ENCODE measurements at regions not wholly inside any gene's neighbourhood (a gene's known extent, or its start where the extent isn't known, plus 50 kb on each side); places are given as distances from the start of the nearest gene placed in this dataset.

DNA sequence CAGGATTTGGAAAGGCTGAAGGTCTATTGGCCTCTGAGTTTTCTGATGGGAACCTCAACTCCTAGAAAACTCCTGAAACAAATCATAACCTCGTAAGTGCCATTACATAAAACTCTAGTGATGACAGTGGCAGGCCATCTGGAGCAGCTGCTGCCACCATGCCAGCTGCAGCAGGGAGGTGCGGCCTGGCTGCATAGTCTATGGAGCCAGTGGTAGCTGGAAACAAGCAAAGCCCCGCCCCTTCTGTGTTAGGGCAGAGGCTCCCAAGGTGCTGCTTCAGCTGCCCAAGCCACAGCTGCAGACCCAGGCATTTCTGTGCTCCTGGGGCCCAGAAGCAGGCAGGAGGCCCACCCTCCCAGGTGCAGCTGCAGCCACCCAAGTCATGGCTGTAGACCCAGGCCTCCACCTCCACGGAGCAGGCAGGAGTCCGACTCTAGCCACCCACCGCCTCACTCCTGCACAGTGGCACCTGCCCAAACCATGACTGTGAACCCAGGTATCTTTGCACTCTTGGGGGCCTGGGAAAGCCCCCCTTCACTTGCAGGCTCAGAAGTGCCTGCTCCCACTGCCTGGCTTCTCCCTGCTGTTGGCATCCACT lies 254.1 kb upstream of the KCNJ16 start:
- DNase-seq (ENCODE audit: low read depth in 2 of 3, low spot score in 1 of 3), result no peak

DNA sequence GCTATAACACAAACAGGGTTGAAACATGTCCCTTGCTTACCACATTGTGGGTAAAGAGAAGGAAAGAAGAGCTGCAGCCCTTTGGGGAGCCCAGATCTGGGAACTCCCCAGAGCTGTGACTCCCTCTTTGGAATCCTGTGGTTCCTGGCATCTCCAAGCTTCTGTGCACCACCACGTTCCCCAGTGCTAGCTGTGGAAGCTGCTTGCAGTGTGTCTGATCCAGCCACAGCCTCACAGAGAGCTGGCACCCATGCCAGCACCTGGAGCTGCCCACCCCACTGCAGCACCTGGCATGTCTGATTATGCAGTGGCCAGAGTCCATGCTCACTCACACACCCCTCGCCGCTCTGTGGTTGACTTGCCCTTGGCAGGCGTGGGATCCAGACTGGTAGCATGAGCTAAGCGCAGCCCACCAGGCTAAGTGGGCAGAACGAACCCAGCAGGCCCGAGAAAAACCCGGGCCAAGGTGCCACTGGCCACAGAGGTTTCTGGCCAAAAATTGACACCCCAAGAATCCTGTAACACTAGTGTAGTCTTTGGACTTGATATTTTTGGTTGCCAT lies 252.6 kb upstream of the KCNJ16 start:
- no peak for DNase-seq (ENCODE audit: low read depth in 2 of 3, low spot score in 1 of 3)

DNA sequence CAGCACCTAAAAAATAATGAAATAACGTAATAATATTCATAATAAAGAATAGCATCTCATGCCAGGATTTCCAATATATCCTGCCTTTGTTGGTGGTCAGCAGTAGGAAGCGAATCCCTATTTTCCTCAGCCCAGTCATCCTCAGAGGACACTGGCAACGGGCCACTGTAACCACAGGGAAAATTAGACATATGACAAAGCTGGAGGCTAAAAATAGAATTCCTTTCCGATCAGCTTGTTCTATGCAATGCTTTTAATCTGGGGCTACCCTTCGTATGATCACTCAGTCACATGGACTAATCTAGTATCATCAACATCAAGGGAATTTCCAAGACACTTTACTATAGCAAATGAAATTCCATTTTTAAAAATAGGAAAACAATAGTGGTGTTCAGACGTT lies 246.9 kb upstream of the KCNJ16 start:
- no peak for DNase-seq (ENCODE audit: low read depth in 2 of 3, low spot score in 1 of 3)

DNA sequence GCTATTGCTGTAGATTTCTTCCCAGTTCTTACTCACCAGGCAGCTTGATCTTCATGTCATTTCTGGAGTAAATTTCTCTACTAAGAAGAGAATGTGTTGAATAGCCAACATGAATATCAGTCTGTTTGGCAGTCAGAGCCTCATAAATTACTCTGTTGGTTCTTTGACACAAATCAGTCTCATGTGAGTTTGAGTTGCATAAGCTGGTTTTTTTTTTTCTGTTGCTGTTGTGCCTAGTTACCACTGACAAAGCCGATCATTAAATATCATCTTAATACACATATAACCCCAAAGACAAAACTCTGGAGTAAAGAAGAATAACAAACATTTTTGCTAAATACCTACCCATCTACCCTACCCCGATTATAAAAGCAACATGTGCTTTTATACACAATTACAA lies 240.5 kb upstream of the KCNJ16 start:
- DNase-seq (ENCODE audit: low read depth in 2 of 3, low spot score in 1 of 3), result no peak

- DNase-seq (ENCODE audit: low read depth in 2 of 3, low spot score in 1 of 3), result no peak
Observed at GRCh38 chr17:69851736-69852135, 223.3 kb upstream of the KCNJ16 start.

DNA sequence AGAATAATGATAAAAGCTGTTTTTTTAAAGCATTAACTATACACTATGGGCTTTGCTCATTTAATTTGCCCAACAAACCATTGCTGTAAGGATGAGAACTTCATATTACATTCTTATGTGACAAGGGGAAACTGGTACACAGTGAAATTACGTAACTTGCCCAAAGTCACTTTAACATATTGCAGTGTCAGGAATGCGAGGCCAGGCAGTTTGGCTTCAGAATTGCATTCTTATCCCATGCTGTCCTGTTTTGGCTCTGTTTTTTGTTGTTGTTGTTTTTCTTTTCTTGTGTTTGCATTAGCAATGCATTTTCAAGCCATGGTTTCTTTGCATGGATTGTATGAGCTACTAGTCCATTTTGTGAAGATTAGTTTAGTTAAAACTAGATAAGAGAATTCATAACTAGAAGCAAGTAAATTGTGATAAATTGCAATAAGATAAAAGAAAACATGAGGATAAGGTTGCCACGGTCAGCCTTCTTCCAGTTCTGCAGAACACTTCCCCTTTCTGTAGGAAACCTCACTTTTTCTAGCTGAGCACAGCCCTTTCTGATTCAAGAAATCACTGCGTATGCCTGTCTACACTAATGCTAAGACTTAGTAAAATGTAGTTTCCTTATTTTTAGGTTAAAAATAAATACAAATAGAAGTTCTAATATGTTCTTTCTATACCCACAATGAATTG lies 221.3 kb upstream of the KCNJ16 start:
- DNase-seq (ENCODE audit: low read depth in 2 of 3, low spot score in 1 of 3), result no peak

- DNase-seq (ENCODE audit: low read depth in 2 of 3, low spot score in 1 of 3), result no peak
Observed at GRCh38 chr17:69854225-69854780, 220.7 kb upstream of the KCNJ16 start.

- DNase-seq (ENCODE audit: low read depth in 2 of 3, low spot score in 1 of 3), result no peak
Observed at GRCh38 chr17:69856946-69857345, 218.1 kb upstream of the KCNJ16 start.

GRCh38 chr17:69857412-69857835 lies 217.6 kb upstream of the KCNJ16 start:
- DNase-seq (ENCODE audit: low read depth in 2 of 3, low spot score in 1 of 3), result no peak

DNA sequence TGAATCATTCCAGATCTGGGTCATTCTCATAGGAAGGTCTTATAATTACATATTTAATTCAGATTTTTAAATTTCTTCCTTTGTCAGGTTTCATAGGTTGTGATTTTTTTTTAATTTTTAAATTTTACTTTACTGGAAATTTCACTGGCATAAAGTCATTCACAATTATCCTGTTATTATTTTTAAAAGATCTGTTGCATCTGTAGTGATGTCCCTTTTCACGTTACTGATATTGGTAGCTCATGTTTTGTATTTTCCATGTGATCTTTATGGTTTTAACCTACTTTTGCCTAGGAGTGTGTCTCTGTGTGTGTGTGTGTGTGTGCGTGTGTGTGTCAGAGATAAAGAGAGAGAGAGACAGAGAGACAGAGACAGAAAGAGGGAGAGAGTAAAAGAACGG lies 216.6 kb upstream of the KCNJ16 start:
- DNase-seq (ENCODE audit: low read depth in 2 of 3, low spot score in 1 of 3), result no peak

DNA sequence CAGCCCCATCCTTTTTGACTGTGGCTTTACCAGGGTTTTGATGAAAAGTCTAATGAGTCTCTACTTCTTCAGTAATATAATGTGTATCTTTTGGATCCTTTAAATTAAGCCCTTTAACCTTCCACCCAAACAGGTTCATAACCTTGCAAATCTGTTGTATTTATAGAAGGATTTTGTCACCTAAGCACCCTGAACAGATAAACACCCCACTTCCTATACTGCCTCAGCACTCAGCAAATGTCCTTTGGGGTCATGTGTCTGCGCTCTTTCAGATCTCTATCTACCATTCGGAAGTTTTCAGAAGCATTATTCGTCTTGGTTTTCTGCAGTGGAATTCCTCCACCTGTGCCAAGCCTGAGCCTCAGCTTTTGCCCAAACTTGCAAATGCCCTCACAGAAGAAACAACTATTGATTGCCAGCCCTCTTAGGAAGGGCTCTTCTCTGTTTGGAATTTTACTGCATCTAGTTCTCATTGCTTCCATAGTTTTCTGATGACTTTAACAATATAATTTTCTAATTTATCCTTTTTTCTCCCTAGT lies 214.8 kb upstream of the KCNJ16 start:
- DNase-seq (ENCODE audit: low read depth in 2 of 3, low spot score in 1 of 3), result no peak

- no peak for DNase-seq (ENCODE audit: low read depth in 2 of 3, low spot score in 1 of 3)
Observed at GRCh38 chr17:69864462-69864861, 210.6 kb upstream of the KCNJ16 start.

DNA sequence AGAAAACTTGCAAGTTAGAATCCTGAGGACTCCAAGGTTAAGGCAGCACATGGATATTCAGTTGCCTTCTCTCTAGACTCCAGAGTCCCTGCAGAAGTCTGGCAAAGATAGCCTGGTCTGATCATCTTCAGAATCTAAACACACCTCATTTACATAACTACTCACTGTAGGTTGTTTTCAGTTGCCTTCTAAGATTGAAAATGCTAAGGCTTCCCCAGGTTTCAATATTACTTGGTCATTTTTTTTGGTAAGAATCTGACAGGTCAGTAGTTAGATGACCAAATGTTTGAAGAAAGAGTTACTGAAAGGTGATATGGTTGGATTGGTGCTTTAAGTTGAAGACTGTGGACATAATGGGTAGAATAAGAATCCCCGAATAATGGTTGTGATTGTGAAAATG lies 205.4 kb upstream of the KCNJ16 start:
- no peak for DNase-seq (ENCODE audit: low read depth in 2 of 3, low spot score in 1 of 3)

DNA sequence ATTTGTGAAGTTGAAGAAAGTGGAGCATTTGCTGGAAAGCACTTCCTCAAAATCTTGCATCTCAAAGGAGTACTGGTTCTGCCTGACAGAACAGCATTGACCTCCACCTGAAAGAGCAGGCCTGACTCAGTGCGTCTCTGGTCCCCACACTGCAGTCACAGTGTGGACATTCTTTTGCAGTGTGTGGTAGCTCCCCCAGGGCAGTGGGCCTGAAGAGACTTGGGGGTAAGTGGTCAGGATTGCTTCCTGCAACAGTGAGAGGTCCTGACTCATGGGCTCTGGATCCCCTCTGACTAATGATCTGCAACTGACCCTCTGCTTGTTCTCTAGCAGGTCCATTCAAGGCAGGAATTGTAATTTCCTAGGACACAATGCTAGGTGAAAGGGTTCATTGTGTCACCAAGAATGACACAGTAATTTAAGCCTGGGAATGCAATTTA lies 204.9 kb upstream of the KCNJ16 start:
- no peak for DNase-seq (ENCODE audit: low read depth in 2 of 3, low spot score in 1 of 3)

DNA sequence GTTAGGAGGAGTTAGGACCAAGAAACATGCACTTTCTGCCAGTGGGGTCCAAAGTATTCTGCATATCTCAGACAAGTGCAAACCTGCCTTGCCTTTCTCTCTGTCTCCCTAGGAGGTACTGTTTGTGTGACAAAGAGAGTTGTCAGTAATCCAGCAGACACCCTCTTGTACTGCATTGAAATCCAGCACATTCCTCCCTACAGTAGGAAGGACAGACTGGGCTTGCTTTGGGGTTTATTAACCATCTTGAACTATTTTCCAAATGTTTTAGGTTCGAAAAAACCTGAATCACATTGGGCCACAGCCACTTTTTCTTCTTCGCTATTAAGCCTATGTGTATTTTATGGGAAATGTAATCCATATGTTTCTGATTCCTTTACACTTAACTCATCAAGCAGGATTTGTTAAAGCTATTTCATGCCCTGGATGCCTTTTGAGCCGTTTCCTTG lies 204.2 kb upstream of the KCNJ16 start:
- DNase-seq (ENCODE audit: low read depth in 2 of 3, low spot score in 1 of 3), result no peak

DNA sequence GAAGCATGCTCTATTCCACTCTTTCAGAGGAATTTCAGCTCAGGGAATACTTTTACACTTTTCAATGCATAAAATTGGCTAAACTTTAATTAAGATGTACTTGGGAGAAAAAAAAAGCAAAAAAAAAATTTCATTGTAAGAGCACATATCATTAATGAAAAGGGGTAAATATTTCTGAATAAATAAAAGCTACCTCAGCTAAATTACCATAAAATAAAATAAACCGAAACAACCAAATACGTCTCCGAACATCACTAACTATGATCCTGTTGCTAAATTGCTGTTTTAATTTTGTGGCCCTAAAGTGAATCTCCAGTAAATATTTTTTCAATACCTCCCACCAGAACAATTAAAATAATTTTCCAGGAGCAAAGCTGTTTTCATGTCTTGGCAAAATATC lies 203.7 kb upstream of the KCNJ16 start:
- no peak for DNase-seq (ENCODE audit: low read depth in 2 of 3, low spot score in 1 of 3)

- no peak for DNase-seq (ENCODE audit: low read depth in 2 of 3, low spot score in 1 of 3)
Observed at GRCh38 chr17:69872675-69873262, 202.3 kb upstream of the KCNJ16 start.

DNA sequence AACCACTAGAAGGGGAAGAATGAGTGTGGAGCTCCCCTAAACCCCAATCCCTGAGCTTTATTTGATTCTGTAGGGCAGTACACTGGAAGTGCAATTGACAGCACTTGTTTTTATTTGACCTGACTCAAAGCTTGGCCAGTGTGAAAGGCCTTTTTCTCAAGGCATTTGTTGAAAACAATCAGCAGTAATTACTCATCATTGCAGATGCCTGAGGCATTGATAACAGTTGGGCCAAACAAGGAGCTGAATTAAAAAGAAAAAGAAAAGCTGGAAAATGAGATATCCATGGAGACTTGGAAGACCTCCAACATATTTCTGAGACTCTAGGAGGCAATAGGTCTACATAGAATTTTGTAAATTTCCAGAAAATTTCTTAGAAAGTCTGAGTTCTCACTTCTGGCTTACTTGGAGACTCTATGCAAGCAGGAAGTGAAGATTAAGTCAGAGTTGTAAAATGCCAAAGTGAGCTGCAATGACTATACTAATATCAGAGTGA lies 200.8 kb upstream of the KCNJ16 start:
- no peak for DNase-seq (ENCODE audit: low read depth in 2 of 3, low spot score in 1 of 3)

- no peak for DNase-seq (ENCODE audit: low read depth in 2 of 3, low spot score in 1 of 3)
Observed at GRCh38 chr17:69876757-69877156, 198.3 kb upstream of the KCNJ16 start.

GRCh38 chr17:69878661-69879060 lies 196.4 kb upstream of the KCNJ16 start:
- no peak for DNase-seq (ENCODE audit: low read depth in 2 of 3, low spot score in 1 of 3)

DNA sequence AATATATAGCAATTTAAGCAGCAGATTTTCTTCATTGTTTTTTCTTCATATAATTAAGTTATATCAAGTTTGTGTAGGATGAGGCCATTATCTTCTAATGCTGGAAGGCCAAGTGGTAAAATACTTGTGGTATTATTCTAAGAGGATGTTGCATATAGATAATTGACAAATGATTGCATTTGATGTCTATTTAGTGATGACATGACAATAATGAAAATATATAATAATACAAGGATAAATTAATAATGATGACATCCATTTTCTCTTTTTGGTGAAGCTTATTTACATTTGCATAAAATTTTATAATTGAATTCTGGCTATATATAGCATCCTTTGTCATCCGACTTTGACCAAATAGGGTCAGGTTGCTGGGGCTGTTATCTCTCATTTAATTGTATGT lies 195.4 kb upstream of the KCNJ16 start:
- DNase-seq (ENCODE audit: low read depth in 2 of 3, low spot score in 1 of 3), result no peak
